NB4 (cell line): ENCODE measurements at regions not wholly inside any gene's neighbourhood (a gene's known extent, or its start where the extent isn't known, plus 50 kb on each side); places are given as distances from the start of the nearest gene placed in this dataset.

ENCODE experiments used
- CTCF ChIP-seq: IDR thresholded peaks from one replicate; pipeline ENCODE4 v1.5.1; 2012; ENCODE audit warnings: low read depth, low read length
- POLR2A ChIP-seq: IDR thresholded peaks from 2 replicates; pipeline ENCODE4 v1.6.1; 2011; ENCODE audit warnings: mild to moderate bottlenecking; ENCODE audit not compliant: insufficient read length; ENCODE audit errors: extremely low read depth

- TF ChIP-seq CTCF (no peak), POLR2A (no peak)
Observed at GRCh38 chr12:97941686-97942354, 479.2 kb downstream of the RMST start.
